ENCODE measurements at regions not wholly inside any gene's neighbourhood (a gene's known extent, or its start where the extent isn't known, plus 50 kb on each side); places are given as distances from the start of the nearest gene placed in this dataset.
A peak's percentile ranks its signal among the peaks of the same experiment; 100 is the strongest.

DNA sequence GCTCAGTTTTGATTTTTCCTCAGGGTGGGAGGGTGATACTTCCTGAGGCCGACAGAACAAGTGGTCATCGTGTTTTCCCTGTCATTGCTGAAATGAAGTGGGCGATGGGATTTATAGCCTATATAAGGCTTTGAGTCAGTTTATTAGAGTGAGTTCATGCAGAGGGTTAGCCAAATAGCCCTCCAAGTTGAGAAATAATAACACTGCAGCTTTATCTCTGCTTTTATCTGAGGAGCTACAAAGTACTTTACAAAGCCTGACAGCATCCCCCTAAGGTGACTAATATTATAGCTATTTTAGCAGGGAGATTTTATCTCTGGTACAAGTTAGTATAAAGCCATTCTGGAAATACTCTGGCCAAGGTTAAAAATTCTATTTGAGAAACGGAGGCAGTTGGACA, 389.6 kb downstream of the MFSD1 start:
- TF ChIP-seq, protein P1, sequence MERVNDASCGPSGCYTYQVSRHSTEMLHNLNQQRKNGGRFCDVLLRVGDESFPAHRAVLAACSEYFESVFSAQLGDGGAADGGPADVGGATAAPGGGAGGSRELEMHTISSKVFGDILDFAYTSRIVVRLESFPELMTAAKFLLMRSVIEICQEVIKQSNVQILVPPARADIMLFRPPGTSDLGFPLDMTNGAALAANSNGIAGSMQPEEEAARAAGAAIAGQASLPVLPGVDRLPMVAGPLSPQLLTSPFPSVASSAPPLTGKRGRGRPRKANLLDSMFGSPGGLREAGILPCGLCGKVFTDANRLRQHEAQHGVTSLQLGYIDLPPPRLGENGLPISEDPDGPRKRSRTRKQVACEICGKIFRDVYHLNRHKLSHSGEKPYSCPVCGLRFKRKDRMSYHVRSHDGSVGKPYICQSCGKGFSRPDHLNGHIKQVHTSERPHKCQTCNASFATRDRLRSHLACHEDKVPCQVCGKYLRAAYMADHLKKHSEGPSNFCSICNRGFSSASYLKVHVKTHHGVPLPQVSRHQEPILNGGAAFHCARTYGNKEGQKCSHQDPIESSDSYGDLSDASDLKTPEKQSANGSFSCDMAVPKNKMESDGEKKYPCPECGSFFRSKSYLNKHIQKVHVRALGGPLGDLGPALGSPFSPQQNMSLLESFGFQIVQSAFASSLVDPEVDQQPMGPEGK (CRISPR knock-in tag; IDR thresholded peaks at IDR 0.05; ENCODE audit: borderline replicate concordance) = peak; percentile 79
- TF ChIP-seq CSDC2 (CRISPR knock-in tag; IDR thresholded peaks at IDR 0.05) = no peak
- peak; percentile 60 for TF ChIP-seq TOX (CRISPR knock-in tag; IDR thresholded peaks at IDR 0.05; ENCODE audit: borderline replicate concordance)

Data from SK-N-SH treated with all-trans-retinoic acid at 6 μM for 48 hours (cell line).